ENCODE measurements at regions not wholly inside any gene's neighbourhood (a gene's known extent, or its start where the extent isn't known, plus 50 kb on each side); places are given as distances from the start of the nearest gene placed in this dataset.

DNA sequence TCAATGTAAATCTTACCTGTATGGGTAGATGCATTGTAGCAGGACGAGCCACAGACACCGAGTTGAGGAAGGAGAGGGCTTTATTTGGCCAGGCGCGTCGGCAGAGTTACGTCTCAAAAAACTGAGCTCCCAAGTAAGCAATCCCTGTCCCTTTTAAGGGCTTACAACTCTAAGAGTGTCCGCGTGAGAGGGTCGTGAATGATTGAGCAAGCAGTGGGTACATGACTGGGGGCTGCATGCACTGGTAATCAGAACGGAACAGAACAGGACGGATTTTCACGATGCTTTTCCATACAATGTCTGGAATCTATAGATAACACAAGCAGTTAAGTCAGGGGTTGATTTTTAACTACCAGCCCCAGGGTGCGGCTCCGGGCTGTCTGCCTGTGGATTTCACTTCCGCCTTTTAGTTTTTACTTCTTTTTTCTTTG lies 524.9 kb upstream of the HTR2C start (continued):
- TF ChIP-seq, protein P1, sequence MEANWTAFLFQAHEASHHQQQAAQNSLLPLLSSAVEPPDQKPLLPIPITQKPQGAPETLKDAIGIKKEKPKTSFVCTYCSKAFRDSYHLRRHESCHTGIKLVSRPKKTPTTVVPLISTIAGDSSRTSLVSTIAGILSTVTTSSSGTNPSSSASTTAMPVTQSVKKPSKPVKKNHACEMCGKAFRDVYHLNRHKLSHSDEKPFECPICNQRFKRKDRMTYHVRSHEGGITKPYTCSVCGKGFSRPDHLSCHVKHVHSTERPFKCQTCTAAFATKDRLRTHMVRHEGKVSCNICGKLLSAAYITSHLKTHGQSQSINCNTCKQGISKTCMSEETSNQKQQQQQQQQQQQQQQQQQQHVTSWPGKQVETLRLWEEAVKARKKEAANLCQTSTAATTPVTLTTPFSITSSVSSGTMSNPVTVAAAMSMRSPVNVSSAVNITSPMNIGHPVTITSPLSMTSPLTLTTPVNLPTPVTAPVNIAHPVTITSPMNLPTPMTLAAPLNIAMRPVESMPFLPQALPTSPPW (CRISPR knock-in tag; IDR thresholded peaks at IDR 0.05), result peak; percentile 38; the same call in 1 of the 2 replicates
- no peak for TF ChIP-seq TGIF2 (CRISPR knock-in tag; IDR thresholded peaks at IDR 0.05)
- no peak for TF ChIP-seq WHSC1 (IDR thresholded peaks at IDR 0.05; ENCODE audit: low read length)
- TF ChIP-seq ZNF583 (CRISPR knock-in tag; IDR thresholded peaks at IDR 0.05), result no peak
- TF ChIP-seq FOS (IDR thresholded peaks at IDR 0.05; ENCODE audit: extremely low read depth, insufficient read length), result no peak
- no peak for TF ChIP-seq CBX5 (IDR thresholded peaks at IDR 0.05; ENCODE audit: borderline replicate concordance, low read depth)
- TF ChIP-seq KLF6 (CRISPR knock-in tag; IDR thresholded peaks at IDR 0.05; ENCODE audit: borderline replicate concordance), result no peak
- TF ChIP-seq BACH1 (tag; IDR thresholded peaks at IDR 0.05), result no peak
- TF ChIP-seq, protein P2, sequence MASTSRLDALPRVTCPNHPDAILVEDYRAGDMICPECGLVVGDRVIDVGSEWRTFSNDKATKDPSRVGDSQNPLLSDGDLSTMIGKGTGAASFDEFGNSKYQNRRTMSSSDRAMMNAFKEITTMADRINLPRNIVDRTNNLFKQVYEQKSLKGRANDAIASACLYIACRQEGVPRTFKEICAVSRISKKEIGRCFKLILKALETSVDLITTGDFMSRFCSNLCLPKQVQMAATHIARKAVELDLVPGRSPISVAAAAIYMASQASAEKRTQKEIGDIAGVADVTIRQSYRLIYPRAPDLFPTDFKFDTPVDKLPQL (IDR thresholded peaks at IDR 0.05; ENCODE audit: extremely low read depth, insufficient read length), result no peak
- TF ChIP-seq PRMT5 (CRISPR knock-in tag; IDR thresholded peaks at IDR 0.05), result no peak
- TF ChIP-seq, protein P3, sequence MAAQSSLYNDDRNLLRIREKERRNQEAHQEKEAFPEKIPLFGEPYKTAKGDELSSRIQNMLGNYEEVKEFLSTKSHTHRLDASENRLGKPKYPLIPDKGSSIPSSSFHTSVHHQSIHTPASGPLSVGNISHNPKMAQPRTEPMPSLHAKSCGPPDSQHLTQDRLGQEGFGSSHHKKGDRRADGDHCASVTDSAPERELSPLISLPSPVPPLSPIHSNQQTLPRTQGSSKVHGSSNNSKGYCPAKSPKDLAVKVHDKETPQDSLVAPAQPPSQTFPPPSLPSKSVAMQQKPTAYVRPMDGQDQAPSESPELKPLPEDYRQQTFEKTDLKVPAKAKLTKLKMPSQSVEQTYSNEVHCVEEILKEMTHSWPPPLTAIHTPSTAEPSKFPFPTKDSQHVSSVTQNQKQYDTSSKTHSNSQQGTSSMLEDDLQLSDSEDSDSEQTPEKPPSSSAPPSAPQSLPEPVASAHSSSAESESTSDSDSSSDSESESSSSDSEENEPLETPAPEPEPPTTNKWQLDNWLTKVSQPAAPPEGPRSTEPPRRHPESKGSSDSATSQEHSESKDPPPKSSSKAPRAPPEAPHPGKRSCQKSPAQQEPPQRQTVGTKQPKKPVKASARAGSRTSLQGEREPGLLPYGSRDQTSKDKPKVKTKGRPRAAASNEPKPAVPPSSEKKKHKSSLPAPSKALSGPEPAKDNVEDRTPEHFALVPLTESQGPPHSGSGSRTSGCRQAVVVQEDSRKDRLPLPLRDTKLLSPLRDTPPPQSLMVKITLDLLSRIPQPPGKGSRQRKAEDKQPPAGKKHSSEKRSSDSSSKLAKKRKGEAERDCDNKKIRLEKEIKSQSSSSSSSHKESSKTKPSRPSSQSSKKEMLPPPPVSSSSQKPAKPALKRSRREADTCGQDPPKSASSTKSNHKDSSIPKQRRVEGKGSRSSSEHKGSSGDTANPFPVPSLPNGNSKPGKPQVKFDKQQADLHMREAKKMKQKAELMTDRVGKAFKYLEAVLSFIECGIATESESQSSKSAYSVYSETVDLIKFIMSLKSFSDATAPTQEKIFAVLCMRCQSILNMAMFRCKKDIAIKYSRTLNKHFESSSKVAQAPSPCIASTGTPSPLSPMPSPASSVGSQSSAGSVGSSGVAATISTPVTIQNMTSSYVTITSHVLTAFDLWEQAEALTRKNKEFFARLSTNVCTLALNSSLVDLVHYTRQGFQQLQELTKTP (IDR thresholded peaks at IDR 0.05; ENCODE audit: low read depth in 1 of 2, partially characterized antibody in 2 of 2), result peak in 1 of 2 experiments; percentile 75
- no peak for TF ChIP-seq ZNF699 (CRISPR knock-in tag; IDR thresholded peaks at IDR 0.05; ENCODE audit: insufficient replicate concordance)
- peak; percentile 15; the same call in 1 of the 2 replicates for TF ChIP-seq RAD51 (IDR thresholded peaks at IDR 0.05; ENCODE audit: borderline replicate concordance, low read depth)
- TF ChIP-seq U2AF2 (optimal IDR thresholded peaks at IDR 0.05; ENCODE audit: low read depth, low read length), result no peak
- TF ChIP-seq ARNT (IDR thresholded peaks at IDR 0.05), result peak; percentile 62 to 72; a peak in 2 of 4 replicates
- TF ChIP-seq, protein P4, sequence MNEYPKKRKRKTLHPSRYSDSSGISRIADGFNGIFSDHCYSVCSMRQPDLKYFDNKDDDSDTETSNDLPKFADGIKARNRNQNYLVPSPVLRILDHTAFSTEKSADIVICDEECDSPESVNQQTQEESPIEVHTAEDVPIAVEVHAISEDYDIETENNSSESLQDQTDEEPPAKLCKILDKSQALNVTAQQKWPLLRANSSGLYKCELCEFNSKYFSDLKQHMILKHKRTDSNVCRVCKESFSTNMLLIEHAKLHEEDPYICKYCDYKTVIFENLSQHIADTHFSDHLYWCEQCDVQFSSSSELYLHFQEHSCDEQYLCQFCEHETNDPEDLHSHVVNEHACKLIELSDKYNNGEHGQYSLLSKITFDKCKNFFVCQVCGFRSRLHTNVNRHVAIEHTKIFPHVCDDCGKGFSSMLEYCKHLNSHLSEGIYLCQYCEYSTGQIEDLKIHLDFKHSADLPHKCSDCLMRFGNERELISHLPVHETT (CRISPR knock-in tag; conservative IDR thresholded peaks at IDR 0.05 in 1 of 2, IDR thresholded peaks at IDR 0.05 in 1 of 2), result no peak
- TF ChIP-seq E2F3 (CRISPR knock-in tag; IDR thresholded peaks at IDR 0.05), result no peak
- TF ChIP-seq CBX3 (IDR thresholded peaks at IDR 0.05; ENCODE audit: borderline replicate concordance in 1 of 2, low read length in 2 of 2), result no peak
- TF ChIP-seq ZNF232 (CRISPR knock-in tag; IDR thresholded peaks at IDR 0.05), result no peak
- no peak for TF ChIP-seq MAFK (IDR thresholded peaks at IDR 0.05; ENCODE audit: low read length)
- no peak for TF ChIP-seq SMAD1 (IDR thresholded peaks at IDR 0.05; ENCODE audit: low read depth, low read length, partially characterized antibody)
- no peak for TF ChIP-seq ZNF146 (CRISPR knock-in tag; IDR thresholded peaks at IDR 0.05; ENCODE audit: unreplicated experiment)
- no peak for TF ChIP-seq MEF2A (IDR thresholded peaks at IDR 0.05; ENCODE audit: control insufficient read depth, low read depth, low read length)

Measured in K562 (cell line).